ENCODE measurements at regions not wholly inside any gene's neighbourhood (a gene's known extent, or its start where the extent isn't known, plus 50 kb on each side); places are given as distances from the start of the nearest gene placed in this dataset.

- Mint-ChIP-seq H3K27ac (ENCODE audit: unreplicated experiment) (no peak overlapping the region), H3K27me3 (ENCODE audit: unreplicated experiment) (peaks cover 6% of the 10 kb centered on the region), H3K36me3 (ENCODE audit: unreplicated experiment) (no peaks in the 10 kb centered on the region), H3K9me3 (ENCODE audit: unreplicated experiment) (no peaks in the 10 kb centered on the region), H3K4me3 (ENCODE audit: unreplicated experiment) (no peak overlapping the region), H3K4me1 (ENCODE audit: unreplicated experiment) (no peaks in the 10 kb centered on the region)
- TF ChIP-seq, protein P1, sequence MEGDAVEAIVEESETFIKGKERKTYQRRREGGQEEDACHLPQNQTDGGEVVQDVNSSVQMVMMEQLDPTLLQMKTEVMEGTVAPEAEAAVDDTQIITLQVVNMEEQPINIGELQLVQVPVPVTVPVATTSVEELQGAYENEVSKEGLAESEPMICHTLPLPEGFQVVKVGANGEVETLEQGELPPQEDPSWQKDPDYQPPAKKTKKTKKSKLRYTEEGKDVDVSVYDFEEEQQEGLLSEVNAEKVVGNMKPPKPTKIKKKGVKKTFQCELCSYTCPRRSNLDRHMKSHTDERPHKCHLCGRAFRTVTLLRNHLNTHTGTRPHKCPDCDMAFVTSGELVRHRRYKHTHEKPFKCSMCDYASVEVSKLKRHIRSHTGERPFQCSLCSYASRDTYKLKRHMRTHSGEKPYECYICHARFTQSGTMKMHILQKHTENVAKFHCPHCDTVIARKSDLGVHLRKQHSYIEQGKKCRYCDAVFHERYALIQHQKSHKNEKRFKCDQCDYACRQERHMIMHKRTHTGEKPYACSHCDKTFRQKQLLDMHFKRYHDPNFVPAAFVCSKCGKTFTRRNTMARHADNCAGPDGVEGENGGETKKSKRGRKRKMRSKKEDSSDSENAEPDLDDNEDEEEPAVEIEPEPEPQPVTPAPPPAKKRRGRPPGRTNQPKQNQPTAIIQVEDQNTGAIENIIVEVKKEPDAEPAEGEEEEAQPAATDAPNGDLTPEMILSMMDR (IDR thresholded peaks at IDR 0.05) = no peak
- DNase-seq (ENCODE audit: extremely low spot score, unreplicated experiment) = no peak
Observed at GRCh38 chr2:8627019-8627691, 54.7 kb upstream of the ID2 start.

GRCh38 chr2:8627692-8628085 lies 54.2 kb upstream of the ID2 start:
- Mint-ChIP-seq H3K4me1 (ENCODE audit: unreplicated experiment) (no peaks in the 10 kb centered on the region), H3K27me3 (ENCODE audit: unreplicated experiment) (peaks cover 6% of the 10 kb centered on the region), H3K27ac (ENCODE audit: unreplicated experiment) (no peak overlapping the region), H3K36me3 (ENCODE audit: unreplicated experiment) (no peaks in the 10 kb centered on the region), H3K9me3 (ENCODE audit: unreplicated experiment) (no peaks in the 10 kb centered on the region), H3K4me3 (ENCODE audit: unreplicated experiment) (no peak overlapping the region)
- TF ChIP-seq, protein P1 (IDR thresholded peaks at IDR 0.05) = no peak
- no peak for DNase-seq (ENCODE audit: extremely low spot score, unreplicated experiment)

GRCh38 chr2:8628179-8628865 lies 53.5 kb upstream of the ID2 start:
- TF ChIP-seq, protein P1 (IDR thresholded peaks at IDR 0.05) = no peak
- peaks cover under 1% of the 10 kb centered on the region for H3K27me3 Mint-ChIP-seq (ENCODE audit: unreplicated experiment)
- H3K36me3 Mint-ChIP-seq (ENCODE audit: unreplicated experiment) = no peaks in the 10 kb centered on the region
- H3K4me3 Mint-ChIP-seq (ENCODE audit: unreplicated experiment) = no peak overlapping the region
- H3K27ac Mint-ChIP-seq (ENCODE audit: unreplicated experiment) = no peak overlapping the region
- peaks cover under 1% of the 10 kb centered on the region for H3K4me1 Mint-ChIP-seq (ENCODE audit: unreplicated experiment)
- DNase-seq (ENCODE audit: extremely low spot score, unreplicated experiment) = no peak
- H3K9me3 Mint-ChIP-seq (ENCODE audit: unreplicated experiment) = no peaks in the 10 kb centered on the region

DNA sequence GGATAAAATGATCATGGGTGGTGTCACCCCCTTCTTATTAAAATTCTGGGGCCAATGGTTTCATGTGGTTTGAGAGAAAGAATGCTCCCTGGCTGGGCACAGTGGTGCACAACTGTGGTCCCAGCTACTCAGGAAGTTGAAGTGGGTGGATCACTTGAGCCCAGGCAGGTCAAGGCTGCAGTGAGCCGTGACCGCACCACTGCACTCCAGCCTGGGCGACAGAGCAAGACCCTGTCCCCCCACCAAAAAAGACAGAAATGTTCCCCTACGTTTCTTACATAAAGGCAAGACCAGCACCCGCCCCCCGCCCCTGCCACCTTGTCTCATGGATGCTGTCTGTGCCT lies 53.0 kb upstream of the ID2 start:
- Mint-ChIP-seq H3K27me3 (ENCODE audit: unreplicated experiment) (no peaks in the 10 kb centered on the region), H3K36me3 (ENCODE audit: unreplicated experiment) (no peaks in the 10 kb centered on the region), H3K27ac (ENCODE audit: unreplicated experiment) (no peak overlapping the region), H3K4me3 (ENCODE audit: unreplicated experiment) (no peak overlapping the region), H3K9me3 (ENCODE audit: unreplicated experiment) (no peaks in the 10 kb centered on the region), H3K4me1 (ENCODE audit: unreplicated experiment) (peaks cover 5% of the 10 kb centered on the region)
- no peak for DNase-seq (ENCODE audit: extremely low spot score, unreplicated experiment)
- TF ChIP-seq, protein P1 (IDR thresholded peaks at IDR 0.05) = no peak

GRCh38 chr2:8629402-8629801 lies 52.5 kb upstream of the ID2 start:
- TF ChIP-seq, protein P1 (IDR thresholded peaks at IDR 0.05) = no peak

More at GRCh38 chr2:8629402-8629801, 52.5 kb upstream of the ID2 start:
- peaks cover 10% of the 10 kb centered on the region for H3K4me1 Mint-ChIP-seq (ENCODE audit: unreplicated experiment)
- no peaks in the 10 kb centered on the region for H3K27me3 Mint-ChIP-seq (ENCODE audit: unreplicated experiment)
- no peak for DNase-seq (ENCODE audit: extremely low spot score, unreplicated experiment)
- no peak overlapping the region for H3K4me3 Mint-ChIP-seq (ENCODE audit: unreplicated experiment)
- no peak overlapping the region for H3K27ac Mint-ChIP-seq (ENCODE audit: unreplicated experiment)
- H3K9me3 Mint-ChIP-seq (ENCODE audit: unreplicated experiment) = no peaks in the 10 kb centered on the region
- H3K36me3 Mint-ChIP-seq (ENCODE audit: unreplicated experiment) = no peaks in the 10 kb centered on the region
